HG02798 (cell line): ENCODE measurements at regions not wholly inside any gene's neighbourhood (a gene's known extent, or its start where the extent isn't known, plus 50 kb on each side); places are given as distances from the start of the nearest gene placed in this dataset.
"Not testable (repeated sequence)": the region's sequence is repeated elsewhere in the genome, so short reads cannot be mapped to it uniquely, and the experiment has no call there.

Experiments used
- ATAC-seq: cut with Tn5 transposase; IDR thresholded peaks from one replicate; pipeline ENCODE4 v1.9.1; 2021; ENCODE audit warnings: mild to moderate bottlenecking; ENCODE audit not compliant: unreplicated experiment, poor library complexity

DNA sequence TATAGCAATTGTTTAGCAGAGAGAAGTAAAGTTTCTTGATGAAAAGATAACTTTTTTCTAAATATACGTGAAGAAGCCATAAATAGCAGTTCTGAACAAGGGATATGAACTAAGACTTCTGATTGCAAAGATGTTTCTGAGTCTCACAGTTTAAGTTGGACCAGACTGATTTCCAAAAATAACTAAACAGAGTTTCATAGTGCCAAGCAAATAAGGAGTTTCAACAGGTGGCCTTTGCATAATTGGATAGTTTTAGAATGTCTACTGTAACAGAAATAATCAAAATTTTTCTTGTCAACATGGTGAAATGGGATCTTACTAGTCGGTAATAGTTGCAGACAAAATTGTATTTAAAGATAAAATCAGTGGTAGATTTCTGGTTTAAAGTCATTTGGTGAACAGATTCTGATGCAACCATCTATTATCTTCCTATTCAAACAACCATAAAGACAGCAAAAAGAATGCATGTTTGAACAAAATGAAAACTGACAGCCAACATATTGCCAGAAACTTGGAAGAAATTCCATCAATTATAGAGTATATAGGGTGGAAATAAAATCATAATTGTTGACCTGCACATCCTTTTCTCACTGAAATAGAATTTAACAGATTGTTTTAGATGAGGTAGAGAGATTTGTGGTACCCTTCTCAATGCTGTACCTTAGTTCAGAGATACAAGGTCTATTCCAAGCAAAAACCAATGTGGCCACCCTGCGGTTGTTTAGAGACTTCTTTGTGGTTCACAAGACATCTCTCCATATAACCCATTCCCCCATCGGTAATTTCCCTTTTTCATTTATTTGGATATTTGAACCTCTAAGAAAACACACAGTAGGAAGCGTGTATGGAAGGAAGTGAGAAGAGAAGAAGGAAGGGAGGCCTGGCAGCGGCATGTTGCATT is 275.3 kb downstream of the COG6 start:
- peak; percentile 49 for ATAC-seq

DNA sequence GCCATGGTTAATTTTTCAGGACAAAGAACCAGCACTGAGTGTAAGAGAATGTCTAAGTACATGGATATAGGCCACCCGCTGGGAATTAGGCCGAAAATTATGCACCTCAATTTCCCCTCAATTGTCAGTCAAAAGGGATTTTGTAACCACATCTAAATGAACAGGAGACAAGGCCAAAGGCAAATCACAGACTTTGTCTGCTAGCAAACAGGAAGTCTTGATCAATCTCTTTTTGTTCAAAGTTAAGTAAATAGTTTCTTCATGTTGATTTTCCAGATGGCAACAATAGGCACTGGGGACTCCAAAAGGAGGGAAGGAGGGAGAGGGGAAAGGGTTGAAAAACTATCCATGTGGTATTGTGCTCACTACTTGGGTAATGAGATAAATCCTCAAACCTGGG is 276.0 kb downstream of the COG6 start:
- ATAC-seq, result no peak

DNA sequence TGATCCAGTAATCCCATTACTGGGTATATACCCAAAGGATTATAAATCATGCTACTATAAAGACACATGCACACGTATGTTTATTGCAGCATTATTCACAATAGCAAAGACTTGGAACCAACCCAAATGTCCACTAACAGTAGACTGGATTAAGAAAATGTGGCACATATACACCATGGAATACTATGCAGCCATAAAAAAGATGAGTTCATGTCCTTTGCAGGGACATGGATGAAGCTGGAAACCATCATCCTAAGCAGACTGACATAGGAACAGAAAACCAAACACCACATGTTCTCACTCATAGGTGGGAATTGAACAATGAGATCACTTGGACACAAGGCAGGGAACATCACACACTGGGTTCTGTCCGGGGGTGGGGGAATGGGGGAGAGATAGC is 277.1 kb downstream of the COG6 start:
- ATAC-seq, result not testable (repeated sequence)

DNA sequence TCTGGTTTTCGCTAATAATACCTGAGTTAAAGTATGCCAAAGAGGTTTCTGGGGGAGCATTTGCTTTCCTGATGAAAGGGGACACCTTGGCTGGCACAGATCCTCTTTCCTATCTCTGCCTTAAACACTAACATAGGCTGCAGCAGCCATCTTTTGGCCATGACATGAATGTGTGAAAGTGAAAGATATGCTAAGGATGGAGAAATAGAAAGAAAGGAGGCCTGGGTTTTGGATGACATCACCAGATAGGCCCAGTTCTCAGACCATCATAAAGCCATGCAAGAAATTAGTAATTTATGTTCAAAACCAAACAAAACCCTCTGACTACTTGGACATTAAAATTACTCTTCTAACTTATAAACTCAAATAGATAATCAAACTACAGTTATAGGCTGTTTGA is 279.7 kb downstream of the COG6 start:
- ATAC-seq, result peak; percentile 50

DNA sequence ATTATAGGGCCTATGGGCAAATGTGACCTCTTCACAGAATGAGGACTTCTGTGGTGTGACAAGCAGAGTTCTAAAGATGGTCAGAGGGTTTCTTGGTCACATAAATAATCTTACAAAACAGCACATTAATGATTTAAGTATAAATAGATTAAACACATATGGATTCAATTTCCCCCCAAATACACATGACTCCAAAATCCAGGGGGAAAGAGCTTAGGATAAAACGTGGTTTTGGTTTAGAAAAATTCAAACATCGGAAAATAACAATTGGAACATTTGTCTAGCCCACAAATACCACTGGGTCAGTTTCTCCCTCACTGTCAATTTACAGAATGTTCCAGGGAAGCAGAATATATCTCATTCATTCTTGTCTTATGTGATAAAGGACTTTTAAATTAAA is 283.1 kb downstream of the COG6 start:
- no peak for ATAC-seq

DNA sequence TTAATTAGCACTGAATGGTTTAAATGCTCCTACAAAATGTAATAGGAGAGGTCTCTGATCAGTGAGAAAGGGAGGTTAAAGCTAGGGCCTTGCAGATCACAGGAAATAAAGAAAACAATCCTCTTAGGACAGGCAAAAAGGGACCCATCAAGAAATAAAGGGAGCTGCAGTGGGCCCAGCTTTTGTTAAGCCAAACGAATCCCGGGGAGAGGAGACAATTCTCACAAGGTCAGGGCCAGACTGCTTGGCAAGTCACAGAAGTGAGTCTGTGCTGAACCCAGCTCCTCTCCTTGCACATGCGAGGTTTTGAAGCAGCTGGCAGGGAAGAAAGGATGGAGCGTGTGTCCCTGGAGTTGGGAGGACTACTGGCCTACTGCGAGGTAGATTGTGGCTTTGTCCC is 285.8 kb downstream of the COG6 start:
- ATAC-seq, result no peak

DNA sequence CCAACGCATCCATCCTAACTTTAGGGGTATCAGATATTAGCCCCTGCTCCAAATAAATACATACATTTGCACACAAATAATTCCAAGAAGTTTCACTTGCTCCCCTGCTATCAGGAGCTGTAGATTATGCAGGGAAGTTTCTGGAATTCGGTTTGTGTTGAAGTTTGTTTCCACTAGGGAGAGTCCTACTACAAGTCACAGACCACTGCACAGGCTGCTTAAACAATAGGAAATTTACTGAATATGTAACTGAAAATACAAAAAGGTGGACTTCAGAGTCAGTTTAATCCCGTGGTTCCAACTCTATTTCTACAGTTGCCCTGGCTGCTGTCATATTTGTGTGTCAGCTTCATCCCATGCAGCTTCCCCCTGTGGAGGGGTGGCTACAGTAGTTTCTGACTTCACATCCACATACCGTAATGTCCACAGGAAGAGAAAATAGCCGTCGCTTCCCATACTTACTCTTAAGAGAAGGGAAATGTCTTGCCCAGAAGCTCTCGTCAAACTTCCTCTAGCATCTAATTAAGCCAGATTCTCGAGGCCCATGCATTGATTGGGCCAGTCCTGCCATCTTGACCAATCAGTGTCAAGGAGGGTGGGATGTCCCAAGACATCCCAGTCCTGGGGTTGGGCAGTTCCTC is 286.6 kb downstream of the COG6 start:
- peak; percentile 14 for ATAC-seq

DNA sequence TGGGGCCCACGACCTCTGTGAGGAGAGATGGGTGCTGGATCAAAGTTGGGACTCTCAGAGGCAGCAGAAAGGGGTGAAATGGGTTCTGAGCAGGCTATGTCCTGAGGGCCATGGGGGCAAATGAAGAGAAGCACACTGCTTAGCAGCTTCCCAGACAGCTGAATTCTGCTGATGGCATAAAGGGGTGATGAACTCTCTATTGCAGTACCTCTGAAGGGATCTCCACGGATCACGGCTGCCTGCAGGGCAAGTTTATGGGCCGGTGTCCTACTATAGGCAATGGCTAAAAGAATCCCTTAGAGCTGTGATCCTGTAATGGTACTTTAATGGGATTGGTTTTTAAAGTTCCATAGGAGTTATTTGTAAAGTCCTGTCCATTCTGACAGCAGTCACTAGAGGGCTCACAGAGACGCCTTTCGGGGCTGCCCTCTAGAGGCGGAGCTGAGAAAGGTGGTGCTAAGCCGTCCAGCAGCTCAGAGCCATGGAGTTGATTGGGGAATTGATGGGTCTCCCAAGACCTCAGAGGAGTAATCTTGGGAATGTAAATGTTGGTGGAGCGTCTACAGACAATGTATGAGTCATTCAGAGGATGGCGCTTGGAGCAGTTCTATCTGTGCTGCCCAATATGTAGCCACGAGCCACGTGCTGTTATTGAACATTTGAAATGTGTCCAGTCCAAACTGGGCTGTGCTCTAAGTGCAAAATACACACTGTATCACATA is 287.3 kb downstream of the COG6 start:
- ATAC-seq, result peak; percentile 96

DNA sequence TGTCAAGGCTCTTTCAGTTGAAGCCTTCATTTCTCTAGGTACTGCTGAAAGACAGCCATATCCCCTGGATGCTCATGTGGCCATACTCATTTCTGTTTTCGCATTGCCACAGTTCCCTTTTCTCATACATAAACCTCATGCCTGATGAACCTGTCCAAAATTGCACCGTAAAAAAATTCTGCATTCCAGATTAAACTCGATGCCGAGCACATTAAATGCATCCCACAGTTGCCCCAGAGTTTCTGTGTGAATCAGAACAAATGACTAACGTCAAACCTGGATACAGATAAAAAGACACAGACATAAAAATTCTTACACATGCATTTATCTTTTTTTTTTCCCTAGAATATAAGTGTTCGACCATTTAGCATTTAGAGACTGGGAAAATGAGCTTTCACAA is 288.2 kb downstream of the COG6 start:
- ATAC-seq, result no peak

DNA sequence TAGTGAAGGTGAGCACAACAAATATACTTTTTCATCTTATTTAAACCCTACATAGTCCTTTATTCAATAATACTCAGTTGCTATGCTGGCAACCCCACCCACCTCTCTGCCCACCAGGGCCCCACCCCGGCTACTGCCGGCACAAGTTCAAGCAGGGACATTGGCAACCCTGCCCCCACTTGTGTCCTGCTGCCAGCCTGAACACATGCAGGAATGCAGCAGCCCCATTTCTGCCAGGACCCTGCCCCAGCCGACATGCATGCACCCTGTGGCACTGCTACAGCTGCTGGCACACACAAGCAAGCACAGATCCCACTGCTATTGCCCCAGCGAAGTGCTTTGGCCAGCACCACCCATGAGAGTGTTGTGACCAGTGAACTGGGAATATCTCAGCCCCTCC is 289.8 kb downstream of the COG6 start:
- no peak for ATAC-seq

DNA sequence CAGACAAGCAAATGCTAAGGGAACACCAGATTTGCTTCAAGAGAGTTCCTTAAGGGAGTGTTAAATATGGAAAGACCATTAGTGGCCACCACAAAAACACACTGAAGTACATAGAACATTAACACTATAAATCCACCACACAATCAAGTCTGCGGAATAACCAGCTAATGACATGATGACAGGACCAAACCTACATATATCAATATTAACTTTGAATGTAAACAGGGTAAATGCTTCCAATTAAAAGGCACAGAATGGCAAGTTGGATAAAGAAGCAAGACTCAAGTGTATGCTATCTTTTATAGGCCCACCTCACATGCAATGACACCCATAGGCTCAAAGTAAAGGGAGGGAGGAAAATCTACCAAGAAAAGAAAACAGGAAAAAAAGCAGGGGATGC is 291.3 kb downstream of the COG6 start:
- no peak for ATAC-seq

DNA sequence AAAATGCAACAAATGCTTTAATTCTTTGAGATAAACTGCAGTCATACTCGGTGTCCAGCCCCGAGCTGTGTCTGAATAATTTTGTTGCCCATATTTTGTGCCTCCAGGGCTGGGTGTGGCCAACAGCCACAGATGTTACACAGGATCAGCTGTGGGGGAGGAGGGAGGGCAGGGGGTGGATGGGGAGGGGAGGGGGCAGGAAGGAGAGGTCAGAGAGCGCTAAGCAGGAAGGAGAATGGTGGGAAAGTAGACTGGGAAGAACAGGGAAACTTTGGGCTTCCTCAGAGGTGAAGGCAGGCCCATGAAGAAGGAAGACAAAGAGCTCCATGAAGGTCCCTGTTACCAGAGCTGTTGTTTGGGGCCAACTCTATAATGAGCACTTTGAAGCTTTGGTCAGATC is 295.8 kb downstream of the COG6 start:
- no peak for ATAC-seq

DNA sequence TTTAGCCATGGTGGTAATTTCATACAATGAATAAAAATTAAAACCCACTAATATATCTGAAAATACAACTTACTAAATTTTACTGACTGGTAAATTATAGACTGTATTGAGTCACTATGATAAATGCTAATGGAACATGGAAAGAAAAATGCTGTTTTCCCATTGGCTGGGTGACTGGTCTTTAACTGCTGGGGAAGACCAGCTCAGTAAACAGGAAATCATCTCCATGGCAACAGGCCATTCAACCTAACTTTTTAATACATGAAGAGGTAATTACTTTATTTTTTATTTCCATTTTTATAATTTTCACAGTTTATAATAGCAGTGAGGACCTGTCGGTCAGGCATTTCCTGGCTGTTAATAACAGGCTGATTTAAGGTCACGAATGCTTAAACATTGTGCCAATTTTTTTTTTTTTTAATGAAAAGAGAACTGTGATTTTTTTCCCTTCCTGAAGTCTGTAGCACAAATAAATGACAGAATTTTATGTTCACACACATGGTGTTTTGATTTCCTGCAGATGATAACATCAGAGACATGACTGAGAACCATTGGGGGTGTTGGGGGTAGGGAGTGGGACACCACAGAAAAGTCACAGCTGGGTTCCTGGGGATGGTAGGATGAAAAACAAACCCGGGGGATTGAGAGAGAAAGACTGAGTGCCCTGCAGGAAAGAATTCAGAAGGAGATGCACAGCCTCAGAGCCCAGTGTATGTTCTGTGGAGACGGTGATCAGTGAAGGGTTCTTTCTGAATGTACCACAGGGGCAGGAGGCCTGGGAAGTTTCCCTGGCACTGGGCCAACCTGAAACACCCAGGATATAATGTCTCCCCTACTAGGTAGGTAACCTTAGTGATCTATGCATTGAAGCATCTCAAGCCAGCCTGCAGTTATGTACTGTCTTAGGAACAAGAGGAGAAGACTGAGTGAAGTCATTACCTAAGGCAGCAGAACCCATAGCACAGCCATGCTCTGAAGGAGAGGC is 297.1 kb downstream of the COG6 start:
- no peak for ATAC-seq

DNA sequence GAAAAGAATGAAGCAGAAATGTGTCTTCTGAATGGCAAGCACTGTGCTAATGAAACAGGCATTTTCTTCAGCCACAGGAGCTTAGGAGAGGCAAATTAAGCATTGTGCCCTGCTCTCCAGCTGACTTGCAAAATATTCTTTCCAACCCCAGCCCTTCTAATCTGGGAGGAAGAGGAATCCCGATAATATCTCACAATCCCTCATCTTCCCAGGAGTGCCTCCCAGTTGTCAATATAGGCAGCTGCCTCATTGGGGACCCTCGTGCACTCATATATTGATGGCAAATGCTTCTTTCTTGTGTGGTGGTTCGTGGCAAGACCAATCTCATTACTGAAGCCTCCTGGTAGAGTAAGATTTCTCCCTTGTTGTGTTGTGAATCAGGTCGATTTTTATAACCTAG is 299.0 kb downstream of the COG6 start:
- ATAC-seq, result no peak

DNA sequence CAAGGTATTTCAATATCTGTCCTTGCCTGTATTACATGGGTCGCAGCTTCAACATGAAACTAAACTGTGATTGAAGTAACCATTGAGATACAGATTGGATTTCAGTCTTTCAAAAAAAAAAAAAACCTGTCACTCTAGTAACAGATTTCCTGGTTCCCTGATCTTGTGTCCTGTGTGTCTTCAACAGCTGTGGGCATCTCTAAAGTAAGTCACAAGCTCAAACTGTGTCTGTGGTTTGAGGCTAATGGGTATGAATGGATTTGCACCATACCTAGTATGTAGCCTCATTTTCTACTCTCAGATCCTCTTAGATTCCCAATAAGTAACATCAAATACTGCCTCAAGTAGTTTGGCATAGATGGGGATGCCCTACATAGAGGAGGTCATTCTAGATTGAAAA is 300.1 kb downstream of the COG6 start:
- peak; percentile 47 for ATAC-seq

DNA sequence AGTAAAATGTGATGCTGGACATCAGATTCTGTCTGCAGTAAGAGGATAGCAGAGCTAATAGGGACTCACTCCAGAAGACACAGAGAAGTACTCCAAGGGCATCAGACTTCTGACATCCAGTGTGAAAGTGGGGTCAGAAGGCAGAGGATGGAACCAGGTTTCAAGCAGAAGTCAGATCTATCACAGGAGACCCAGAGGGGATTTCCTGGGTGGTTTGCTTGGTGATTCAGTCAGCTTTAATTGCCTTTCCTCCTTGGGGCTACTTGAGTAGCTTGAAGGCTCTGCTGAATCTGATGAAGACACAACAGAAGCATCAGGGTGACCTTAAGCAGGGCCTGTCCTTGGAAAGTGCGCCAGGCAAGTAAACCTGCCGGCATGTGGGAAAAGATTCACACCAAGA is 300.6 kb downstream of the COG6 start:
- peak; percentile 75 for ATAC-seq

DNA sequence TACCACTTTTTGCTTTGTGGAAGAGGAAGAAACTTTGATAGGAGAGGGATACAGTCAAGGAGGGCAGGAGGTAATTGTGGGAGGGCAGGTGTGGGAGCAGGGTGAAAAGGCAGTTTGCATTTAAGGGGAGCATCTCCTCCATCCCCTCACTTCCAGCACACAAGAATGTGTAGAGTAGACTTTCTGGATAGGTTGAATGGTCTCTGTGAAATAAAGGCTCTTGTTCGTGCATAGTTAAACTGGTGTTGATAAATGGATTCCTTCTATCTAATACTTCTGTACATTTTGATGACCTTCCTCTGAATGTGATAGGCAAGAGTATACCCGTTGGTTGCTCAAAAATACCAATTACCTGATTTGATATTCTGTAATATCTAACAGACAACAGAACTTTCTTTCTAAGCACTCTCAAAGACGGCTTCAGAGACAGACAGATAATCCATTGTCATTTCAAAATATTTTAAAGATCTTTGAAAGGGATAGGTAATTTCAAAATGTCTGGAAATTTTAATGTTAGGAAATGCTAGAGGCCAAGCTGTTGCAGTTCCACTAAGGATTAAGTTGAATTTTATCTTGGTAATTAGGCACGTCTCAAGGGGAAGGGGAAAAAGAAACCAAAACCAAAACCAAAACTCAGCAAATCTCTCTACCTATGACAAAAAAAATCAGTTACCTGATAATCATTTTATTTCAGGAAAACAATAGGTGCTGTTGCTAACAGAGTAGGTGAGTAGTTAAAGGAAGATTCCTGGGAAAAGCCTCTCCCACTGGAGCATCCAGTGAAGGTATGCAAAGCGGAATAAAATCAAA is 302.6 kb downstream of the COG6 start:
- no peak for ATAC-seq

DNA sequence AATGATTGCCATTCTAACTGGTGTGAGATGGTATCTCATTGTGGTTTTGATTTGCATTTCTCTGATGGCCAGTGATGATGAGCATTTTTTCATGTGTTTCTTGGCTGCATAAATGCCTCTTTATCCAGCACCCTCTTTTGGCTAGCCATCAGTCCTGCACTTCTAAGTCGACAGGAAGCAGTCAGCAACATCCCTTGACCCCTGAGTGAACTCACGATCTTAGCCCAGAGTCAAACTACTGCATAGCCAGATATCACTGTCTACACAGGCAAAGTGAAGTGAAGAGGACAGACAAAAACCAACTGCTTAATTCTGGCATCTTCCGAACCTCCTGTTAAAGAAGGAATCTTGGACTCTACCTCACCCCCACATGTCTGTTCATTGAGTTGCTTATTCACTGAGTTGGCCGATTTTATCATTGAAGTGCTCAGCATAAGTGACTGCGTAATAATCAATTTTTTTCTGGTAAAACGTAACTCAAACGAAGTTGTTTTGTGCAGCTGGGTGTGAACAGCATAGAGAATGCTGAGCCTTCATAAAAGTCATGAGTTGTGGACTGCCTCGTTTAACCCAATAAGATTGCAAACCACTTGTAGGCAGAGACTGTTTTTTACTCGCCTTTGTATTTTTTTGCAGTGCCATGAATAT is 304.2 kb downstream of the COG6 start:
- ATAC-seq, result no peak

DNA sequence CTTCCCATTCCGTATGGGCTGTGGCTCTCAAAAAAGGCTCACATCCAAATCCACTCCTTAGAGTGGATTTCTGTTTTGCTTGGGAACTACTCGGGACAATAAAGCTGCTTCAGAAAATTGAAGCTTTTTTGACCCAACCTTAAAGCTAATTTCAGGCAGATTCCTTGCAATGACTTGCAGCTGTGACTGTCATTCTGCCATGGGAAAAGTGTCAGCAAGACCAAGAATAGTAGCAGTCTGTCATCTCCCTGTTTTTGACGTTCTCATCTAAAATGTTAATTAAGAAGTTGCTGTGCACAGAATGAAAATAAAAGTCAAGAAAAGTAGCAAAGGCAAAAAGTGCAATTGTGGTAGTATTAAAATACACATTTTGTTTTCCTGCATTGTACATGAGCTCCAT is 304.7 kb downstream of the COG6 start:
- no peak for ATAC-seq
